ENCODE measurements at regions not wholly inside any gene's neighbourhood (a gene's known extent, or its start where the extent isn't known, plus 50 kb on each side); places are given as distances from the start of the nearest gene placed in this dataset.

GRCh38 chr7:79507131-79507530 lies 53.7 kb upstream of the MAGI2 start:
- TF ChIP-seq CTCF (IDR thresholded peaks at IDR 0.05; ENCODE audit: borderline replicate concordance, extremely low read depth, insufficient read depth) = no peak
- H3K4me3 ChIP-seq (ENCODE audit: low read length in 3 of 3) = no peak overlapping the region
- no peaks in the 10 kb centered on the region for H3K9me3 ChIP-seq (ENCODE audit: control insufficient read depth in 2 of 3, insufficient read depth in 1 of 3, low read length in 3 of 3)
- H3K36me3 ChIP-seq (ENCODE audit: control insufficient read depth in 2 of 3, insufficient read depth in 3 of 3, low read length in 3 of 3) = no peaks in the 10 kb centered on the region
- no peaks in the 10 kb centered on the region for H3K27me3 ChIP-seq (ENCODE audit: control insufficient read depth, insufficient read depth, low read length)
- H3K9ac ChIP-seq (ENCODE audit: low read length in 3 of 3) = no peak overlapping the region
- intact Hi-C loops (cut with DNase I) = no loop called here
- DNase-seq = peak in 2 of 5 donors; percentile 44 to 62
- H3K4me1 ChIP-seq (ENCODE audit: control insufficient read depth in 2 of 3, insufficient read depth in 2 of 3, low read depth in 1 of 3, low read length in 3 of 3) = peaks cover 0 to 7% (median 0%) of the 10 kb centered on the region in 3 donors
- H3K27ac ChIP-seq (ENCODE audit: low read depth in 2 of 2, low read length in 2 of 2) = no peak overlapping the region
- no peak for FAIRE-seq

- Histone ChIP-seq H3K9ac (ENCODE audit: low read length in 3 of 3) (no peak overlapping the region), H3K4me1 (ENCODE audit: control insufficient read depth in 2 of 3, insufficient read depth in 2 of 3, low read depth in 1 of 3, low read length in 3 of 3) (peaks cover 0 to 7% (median 0%) of the 10 kb centered on the region in 3 donors), H3K27ac (ENCODE audit: low read depth in 2 of 2, low read length in 2 of 2) (no peak overlapping the region), H3K36me3 (ENCODE audit: control insufficient read depth in 2 of 3, insufficient read depth in 3 of 3, low read length in 3 of 3) (no peaks in the 10 kb centered on the region), H3K9me3 (ENCODE audit: control insufficient read depth in 2 of 3, insufficient read depth in 1 of 3, low read length in 3 of 3) (no peaks in the 10 kb centered on the region), H3K27me3 (ENCODE audit: control insufficient read depth, insufficient read depth, low read length) (no peaks in the 10 kb centered on the region), H3K4me3 (ENCODE audit: low read length in 3 of 3) (no peak overlapping the region)
- intact Hi-C loops (cut with DNase I) = no loop called here
- FAIRE-seq (peak; percentile 6), DNase-seq (peak in 2 of 5 donors; percentile 41 to 61)
- TF ChIP-seq CTCF (IDR thresholded peaks at IDR 0.05; ENCODE audit: borderline replicate concordance, extremely low read depth, insufficient read depth) = no peak
Observed at GRCh38 chr7:79506481-79506880, 53.0 kb upstream of the MAGI2 start.

- Histone ChIP-seq H3K4me1 (ENCODE audit: control insufficient read depth in 2 of 3, insufficient read depth in 2 of 3, low read depth in 1 of 3, low read length in 3 of 3) (peaks cover 0 to 7% (median 0%) of the 10 kb centered on the region in 3 donors), H3K9me3 (ENCODE audit: control insufficient read depth in 2 of 3, insufficient read depth in 1 of 3, low read length in 3 of 3) (no peaks in the 10 kb centered on the region), H3K9ac (ENCODE audit: low read length in 3 of 3) (no peak overlapping the region), H3K27me3 (ENCODE audit: control insufficient read depth, insufficient read depth, low read length) (no peaks in the 10 kb centered on the region), H3K4me3 (ENCODE audit: low read length in 3 of 3) (no peak overlapping the region), H3K36me3 (ENCODE audit: control insufficient read depth in 2 of 3, insufficient read depth in 3 of 3, low read length in 3 of 3) (no peaks in the 10 kb centered on the region), H3K27ac (ENCODE audit: low read depth in 2 of 2, low read length in 2 of 2) (no peak overlapping the region)
- no peak for TF ChIP-seq CTCF (IDR thresholded peaks at IDR 0.05; ENCODE audit: borderline replicate concordance, extremely low read depth, insufficient read depth)
- intact Hi-C loops (cut with DNase I) = no loop called here
- no peak for FAIRE-seq
- no peak for DNase-seq
Observed at GRCh38 chr7:79504607-79505389, 51.3 kb upstream of the MAGI2 start.
